ENCODE measurements at regions not wholly inside any gene's neighbourhood (a gene's known extent, or its start where the extent isn't known, plus 50 kb on each side); places are given as distances from the start of the nearest gene placed in this dataset.
"Not testable (repeated sequence)": the region's sequence is repeated elsewhere in the genome, so short reads cannot be mapped to it uniquely, and the experiment has no call there.

DNA sequence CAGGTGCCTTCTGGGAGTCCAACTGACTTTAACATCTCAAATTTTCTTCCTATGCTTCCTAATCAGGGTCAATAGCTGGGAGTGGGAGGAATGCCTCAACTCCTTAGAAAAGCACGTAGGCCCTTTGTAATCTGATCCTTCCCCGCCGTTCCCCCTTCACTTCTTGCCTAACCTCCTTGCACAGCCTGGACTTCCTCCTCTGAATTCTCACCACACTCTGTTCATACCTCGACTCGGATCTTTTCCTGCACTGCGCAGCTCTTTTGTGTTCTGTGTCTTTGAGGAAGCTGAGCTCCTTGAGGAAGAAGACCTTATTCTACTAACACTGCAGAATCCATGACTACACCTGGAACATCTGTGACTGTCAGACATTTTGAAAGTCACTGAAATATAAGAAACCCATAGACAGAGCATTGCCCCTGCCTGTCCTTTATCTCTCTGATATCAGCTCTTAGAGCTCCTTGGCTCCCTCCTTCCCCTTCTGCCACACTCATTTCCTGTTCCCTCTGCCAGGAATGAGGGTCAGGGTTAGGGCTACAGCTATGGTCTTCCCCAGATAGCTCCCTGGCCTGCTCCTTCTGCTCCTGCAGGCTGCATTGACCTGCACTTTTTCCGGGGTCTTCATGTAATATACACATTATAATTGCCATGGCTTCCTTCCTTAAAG is 140.2 kb upstream of the LDB2 start:
- no peak for DNase-seq

DNA sequence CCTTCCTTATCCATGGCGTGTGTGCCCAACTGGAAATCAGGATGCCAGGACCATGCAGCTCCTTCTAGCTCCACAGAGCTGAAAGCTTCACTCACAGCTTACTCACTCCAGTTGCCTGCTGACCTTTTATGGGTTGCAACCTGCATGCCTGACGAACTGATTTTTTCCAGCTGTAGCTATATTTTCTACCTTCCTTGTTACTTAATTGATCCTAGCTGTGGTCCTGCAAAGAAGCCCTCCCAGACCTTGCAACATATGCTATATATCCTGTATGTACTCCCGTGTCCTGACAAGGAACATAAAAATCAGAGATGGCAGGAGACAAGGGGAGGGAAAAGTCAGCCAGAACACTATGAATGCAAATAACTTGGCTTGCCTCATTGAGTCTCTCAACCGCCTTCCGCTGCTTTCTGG is 135.3 kb upstream of the LDB2 start:
- DNase-seq: no peak

DNA sequence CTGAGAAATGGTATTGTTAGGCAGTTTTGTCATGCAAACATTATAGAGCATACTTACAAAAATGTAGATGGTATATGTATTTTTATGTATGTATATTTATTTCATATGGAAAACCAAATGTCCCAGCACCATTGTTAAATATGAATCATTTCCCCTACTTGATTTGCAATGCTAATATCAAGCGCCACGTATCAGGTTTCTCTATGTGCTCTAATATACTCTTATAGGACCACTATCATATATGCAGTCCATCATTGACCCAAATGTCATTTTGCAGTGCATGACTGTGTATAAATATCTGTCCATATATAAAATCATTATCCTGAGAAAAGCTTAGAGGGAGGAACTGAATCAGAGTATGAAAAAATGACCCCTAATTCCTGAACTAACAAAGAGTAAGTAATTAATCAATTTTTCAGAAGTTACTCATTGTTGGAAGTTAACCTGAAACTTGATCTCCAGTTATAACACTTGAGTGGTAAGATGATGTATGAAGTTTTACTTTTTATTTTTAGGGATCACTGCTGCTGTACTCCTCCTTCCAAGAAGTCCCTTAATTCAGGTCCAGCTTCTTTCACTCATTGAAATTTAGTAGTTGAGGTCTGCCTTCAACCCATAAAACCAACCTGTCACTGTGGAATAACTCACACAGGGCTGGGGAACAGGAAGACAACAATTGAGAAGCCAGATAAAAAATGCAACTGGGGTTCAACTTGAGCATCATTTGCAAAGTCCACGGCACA is 134.8 kb upstream of the LDB2 start:
- no peak for DNase-seq

- no peak for DNase-seq
Observed at GRCh38 chr4:17030543-17030942, 132.1 kb upstream of the LDB2 start.

DNA sequence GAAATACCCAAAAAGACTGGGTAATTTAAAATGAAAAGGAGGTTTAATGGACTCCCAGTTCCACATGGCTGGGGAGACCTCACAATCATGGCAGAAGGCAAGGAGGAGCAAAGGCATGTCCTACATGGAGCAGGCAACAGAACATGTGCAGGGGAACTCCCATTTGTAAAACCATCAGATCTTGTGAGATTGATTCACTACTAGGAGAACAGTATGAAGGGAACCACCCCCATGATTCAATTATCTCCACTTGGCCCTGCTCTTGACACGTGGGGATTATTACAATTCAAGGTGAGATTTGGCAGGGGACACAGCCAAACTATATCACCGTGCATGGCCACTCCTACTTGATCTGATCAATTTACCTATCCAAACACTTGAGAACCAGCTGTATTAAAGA is 131.5 kb upstream of the LDB2 start:
- no peak for DNase-seq

DNA sequence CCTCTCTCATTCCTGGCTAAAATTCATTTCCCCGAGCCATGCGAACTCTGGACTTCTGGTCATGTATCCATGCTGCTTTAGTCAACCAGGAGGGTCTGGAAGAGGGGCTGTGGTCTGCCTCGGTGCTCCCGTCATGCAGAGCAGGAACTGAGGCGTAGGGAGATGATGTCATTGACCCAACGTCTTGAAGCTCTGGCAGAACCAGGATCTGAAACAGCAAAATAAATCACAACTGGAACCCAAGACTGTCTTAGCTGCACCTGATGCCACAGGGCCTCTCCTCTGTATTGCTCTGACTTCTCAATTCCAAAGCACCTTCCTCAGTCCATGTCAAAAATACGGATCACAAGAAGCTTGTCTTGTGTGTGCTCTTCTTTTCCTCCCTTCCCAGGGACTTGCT is 131.0 kb upstream of the LDB2 start:
- DNase-seq: no peak

- DNase-seq: no peak
Observed at GRCh38 chr4:17027495-17027894, 129.1 kb upstream of the LDB2 start.

DNA sequence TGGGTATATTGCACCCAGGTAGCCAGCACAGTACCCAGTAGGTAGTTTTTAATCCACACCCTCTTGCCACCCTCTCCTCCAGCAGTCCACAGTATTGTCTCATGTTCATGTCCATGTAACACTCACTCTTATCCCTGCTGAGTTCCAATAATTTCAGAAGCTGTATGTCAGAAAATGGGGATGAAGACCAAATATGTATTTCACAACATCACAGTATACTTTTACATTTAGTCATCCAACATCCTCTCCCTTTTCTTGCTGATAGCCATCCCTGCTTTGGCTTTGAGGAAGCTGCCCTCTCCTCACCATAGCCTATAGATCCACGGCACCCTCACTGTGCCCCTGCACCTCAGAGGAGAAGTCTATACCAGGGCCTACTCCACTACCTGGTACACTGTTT is 126.0 kb upstream of the LDB2 start:
- no peak for DNase-seq

- no peak for DNase-seq
Observed at GRCh38 chr4:17020901-17021300, 122.5 kb upstream of the LDB2 start.

DNA sequence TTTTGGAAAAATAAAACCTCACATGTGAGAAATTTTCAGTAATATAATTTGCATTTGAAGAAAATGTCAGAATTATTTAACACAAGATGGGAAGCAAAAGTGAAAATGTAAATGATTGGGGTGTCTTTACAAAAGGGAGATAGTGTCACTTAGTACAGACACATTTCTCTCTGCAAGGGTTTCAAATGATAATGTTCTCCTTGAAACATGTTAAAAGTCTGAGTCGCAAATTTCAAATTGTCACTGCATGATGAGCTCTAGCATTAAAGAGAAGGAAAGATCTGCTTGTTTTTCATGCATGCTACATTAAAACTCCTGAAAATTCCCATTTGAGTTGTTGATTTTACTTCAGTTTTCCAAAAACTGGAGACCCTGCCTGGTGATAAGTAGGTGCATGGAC is 122.0 kb upstream of the LDB2 start:
- no peak for DNase-seq

DNA sequence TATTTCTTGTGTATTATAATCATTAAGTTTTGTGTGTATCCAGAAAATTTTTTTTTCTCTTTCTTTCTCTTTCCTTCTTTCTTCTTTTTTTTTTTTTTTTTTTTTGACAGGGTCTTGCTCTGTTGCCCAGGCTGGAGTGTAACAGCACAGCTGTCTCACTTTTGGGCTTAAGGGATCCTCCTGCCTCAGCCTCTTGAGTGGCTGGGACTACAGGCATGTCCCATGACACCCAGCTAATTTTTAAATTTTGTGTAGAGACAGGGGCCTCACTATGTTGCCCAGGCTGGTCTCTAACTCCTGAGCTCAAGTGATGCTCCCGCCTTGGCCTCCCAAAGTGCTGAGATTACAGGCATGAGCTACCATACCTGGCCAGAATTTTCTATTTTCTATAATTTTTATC is 120.2 kb upstream of the LDB2 start:
- DNase-seq: not testable (repeated sequence)

DNA sequence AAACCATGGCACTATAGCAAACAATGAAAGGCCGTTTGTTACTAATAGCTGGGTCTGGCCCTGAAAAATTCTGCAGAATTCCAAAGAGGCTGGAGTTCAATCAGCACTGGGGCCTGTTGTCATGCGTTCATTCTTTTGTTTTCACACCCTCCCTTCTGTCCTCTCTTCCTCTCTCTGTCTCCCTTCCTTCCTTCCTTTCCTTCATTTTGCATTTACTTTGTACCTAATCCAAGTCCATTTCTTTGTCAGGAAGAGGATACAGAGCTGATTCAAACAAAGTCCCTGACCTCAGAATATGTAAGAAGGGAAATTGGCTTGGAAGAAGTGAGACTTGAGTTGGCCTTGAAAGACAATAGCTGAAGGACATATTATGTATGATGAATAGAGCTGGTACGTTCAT is 119.6 kb upstream of the LDB2 start:
- no peak for DNase-seq

DNA sequence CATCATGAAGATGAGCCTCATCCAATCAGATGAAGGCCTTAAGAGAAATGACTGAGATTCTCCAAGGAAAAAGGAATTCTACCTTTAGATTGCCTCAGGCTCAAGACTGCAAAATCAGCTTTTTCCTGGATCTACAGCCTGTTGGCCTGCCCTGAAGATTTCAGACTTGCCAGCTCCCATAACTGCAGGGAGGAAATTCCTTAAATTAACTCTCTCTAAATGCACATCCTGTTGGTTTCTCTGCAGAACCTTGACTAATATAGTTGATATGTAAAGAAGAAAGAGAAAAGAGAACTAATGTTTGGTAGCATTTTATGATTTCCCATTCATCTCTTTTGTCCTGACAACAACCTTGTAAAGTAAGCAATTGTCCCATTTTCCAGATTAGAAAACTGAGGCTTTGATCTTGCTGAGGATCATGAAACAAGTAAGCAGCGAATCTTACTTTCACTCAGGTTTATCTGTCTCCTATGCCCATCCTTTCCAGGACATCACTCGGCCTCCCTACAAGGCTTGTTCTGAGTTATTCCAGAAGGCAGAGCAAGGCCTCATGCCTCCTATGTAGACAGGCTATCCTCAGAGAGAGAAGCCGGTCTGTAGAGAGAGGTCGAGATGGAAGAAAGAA is 115.0 kb upstream of the LDB2 start:
- DNase-seq: no peak

GRCh38 chr4:17012451-17012850 is 114.0 kb upstream of the LDB2 start:
- no peak for DNase-seq

- DNase-seq: no peak
Observed at GRCh38 chr4:17010426-17011087, 112.1 kb upstream of the LDB2 start.

GRCh38 chr4:17009871-17010367 is 111.5 kb upstream of the LDB2 start:
- DNase-seq: no peak

- no peak for DNase-seq
Observed at GRCh38 chr4:17008834-17009345, 110.4 kb upstream of the LDB2 start.

DNA sequence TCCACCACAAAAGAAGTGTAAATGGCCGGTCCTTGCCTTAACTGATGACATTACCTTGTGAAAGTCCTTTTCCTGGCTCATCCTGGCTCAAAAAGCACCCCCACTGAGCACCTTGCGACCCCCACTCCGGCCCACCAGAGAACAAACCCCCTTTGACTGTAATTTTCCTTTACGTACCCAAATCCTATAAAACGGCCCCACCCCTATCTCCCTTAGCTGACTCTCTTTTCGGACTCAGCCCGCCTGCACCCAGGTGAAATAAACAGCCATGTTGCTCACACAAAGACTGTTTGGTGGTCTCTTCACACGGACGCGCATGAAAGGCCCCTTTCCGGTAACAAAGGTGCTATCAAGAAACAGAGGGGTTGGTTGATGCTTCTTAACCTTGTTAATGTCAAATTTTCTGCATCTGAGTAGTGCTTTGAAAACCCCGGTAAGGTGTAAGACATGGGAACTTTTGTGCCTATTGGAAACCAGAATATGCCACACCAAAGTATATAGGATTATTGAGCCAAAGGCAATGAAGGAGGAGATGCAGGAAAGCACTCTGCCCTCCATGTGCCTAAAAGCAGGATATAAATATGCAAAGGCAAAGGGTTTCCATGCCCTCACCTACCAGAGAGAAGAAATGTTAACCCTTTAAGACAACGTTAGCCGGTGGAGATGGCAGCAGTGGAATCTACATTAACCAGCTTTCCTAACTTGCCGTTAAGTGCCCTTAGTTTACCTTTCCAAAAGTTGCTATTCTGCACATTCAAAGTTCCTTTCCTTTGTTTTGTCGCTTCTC is 105.4 kb upstream of the LDB2 start:
- not testable (repeated sequence) for DNase-seq

DNA sequence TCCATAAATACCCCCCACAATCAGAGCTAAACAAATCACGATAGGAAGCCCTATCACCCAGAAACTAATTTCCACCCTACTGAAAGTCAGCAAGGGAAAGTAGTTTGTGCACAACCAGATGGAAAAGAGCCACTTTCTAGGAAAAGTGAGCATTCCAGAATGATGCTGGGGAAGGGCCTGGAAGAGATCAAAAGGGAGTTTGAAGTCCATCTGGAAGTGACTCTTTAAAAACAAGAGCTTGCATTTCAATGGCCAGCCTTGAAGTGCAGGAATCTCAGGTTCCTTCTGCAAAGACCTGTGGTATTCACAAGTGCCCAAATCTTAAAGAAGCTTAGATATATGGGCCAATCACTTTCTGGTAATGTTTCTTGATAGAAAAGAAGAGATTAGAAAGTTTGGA is 97.0 kb upstream of the LDB2 start:
- DNase-seq: no peak

DNA sequence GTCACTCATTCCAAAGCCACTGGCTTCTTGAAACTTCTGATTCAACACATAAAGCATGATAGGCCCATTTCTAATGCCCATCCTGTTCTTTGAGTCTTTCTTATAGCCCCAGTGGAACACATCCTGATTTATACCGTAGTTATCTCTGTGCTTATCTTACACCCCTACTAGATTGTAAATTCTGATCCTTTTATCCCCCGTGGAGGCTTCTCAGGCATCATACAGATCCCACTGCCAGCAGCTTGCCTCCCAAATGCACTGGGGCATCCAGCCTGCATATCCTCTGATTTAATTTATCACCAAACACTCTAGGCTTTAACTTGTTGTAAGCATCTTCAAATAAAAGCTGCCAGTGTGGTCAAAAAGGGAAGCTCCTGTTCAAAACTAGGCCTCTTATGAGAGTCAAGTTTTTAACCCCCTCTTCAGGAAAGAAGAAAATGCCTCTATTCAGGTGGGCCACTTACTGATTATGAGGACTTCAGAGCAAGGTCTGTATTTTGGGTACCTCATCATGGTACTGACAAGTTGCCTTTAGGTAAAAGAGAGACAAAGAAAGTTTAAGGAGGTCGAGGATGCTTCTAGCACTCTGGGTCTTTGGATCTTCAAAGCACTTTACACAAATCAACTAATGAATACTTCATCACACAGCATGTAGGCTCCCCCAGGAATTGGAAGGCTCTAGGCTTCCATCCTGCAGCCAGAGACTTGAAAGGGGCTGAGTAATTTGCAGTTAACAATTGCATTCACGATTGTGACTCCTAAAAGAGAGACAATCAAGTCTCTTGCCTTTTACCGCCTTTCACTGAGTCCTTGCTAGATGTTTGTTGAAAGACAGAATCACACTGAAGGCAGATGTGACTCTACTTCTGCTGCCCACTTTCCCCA is 95.8 kb upstream of the LDB2 start:
- no peak for DNase-seq

GRCh38 chr4:16992566-16993225 is 94.3 kb upstream of the LDB2 start:
- DNase-seq: no peak

All from CD4-positive, alpha-beta T cell treated with Interleukin-21 for 1 hour (primary cell).